Stimulated activated naive B cell treated with anti-CD40 and anti-IgM and Interleukin-4, amounts not matched to agents 10 μg/mL and 1 μg/mL and 100 μg/mL, for 72 hours (primary cell): ENCODE measurements at regions not wholly inside any gene's neighbourhood (a gene's known extent, or its start where the extent isn't known, plus 50 kb on each side); places are given as distances from the start of the nearest gene placed in this dataset.

Experiments used
- ATAC-seq, 2 donors: fragments of 150-1000 bp; cut with Tn5 transposase; replicated peaks; 2 replicates each; pipeline ENCODE4 v1.10.0; 2021; ENCODE audit warnings: moderate library complexity in 1 of 2
- DNase-seq: peaks from one replicate; pipeline ENCODE4 v3.0.0; 2021
- H3K27ac Mint-ChIP-seq: one replicate; pipeline ENCODE4 v1.8.0; 2022; ENCODE audit warnings: mild to moderate bottlenecking, mixed read lengths
- H3K27me3 Mint-ChIP-seq, 2 donors: one replicate each; pipeline ENCODE4 v1.8.0; 2022; ENCODE audit warnings: mixed read lengths in 2 of 2
- H3K36me3 Mint-ChIP-seq, 2 donors: one replicate each; pipeline ENCODE4 v1.8.0; 2022; ENCODE audit warnings: mixed read lengths in 2 of 2, mild to moderate bottlenecking in 1 of 2
- H3K4me1 Mint-ChIP-seq, 2 donors: one replicate each; pipeline ENCODE4 v1.8.0; 2022; ENCODE audit warnings: mixed read lengths in 2 of 2, mild to moderate bottlenecking in 1 of 2
- H3K4me3 Mint-ChIP-seq, 2 donors: one replicate each; pipeline ENCODE4 v1.8.0; 2022; ENCODE audit warnings: mild to moderate bottlenecking in 2 of 2, mixed read lengths in 2 of 2, moderate library complexity in 1 of 2
- H3K9me3 Mint-ChIP-seq, 2 donors: one replicate each; pipeline ENCODE4 v1.8.0; 2022; ENCODE audit warnings: mixed read lengths in 2 of 2, mild to moderate bottlenecking in 1 of 2

- no peak overlapping the region for H3K4me3 Mint-ChIP-seq
- peaks cover 0 to 6% of the 10 kb centered on the region in 2 donors for H3K27me3 Mint-ChIP-seq
- peaks cover 0 to under 1% of the 10 kb centered on the region in 2 donors for H3K9me3 Mint-ChIP-seq
- H3K4me1 Mint-ChIP-seq = no peaks in the 10 kb centered on the region
- no peak overlapping the region for H3K27ac Mint-ChIP-seq
- DNase-seq (no peak), ATAC-seq (peak; percentile 34 to 43)
- no peaks in the 10 kb centered on the region for H3K36me3 Mint-ChIP-seq
Observed at GRCh38 chr15:25508369-25509002, 69.7 kb upstream of the UBE3A start.

DNA sequence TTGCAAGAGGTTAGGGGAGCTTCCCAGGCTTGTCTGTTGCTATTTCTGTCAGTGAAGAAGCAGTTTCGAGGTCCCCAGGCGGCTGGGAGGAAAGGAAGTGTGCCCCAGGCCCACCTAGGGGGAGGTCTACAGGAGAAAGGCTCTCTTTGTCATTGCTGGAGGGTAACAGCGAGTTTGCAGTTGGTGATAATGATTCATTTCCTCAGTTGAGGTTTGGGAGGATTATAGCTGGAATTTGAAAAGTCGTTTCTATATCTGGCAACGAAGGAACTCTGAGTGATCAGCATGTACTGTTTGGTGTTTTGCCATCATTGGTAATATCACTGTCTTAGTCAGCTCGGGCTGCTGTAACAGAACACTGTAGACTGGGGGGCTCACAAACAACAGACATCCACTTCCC, 65.5 kb upstream of the UBE3A start:
- Mint-ChIP-seq H3K9me3 (no peaks in the 10 kb centered on the region), H3K4me1 (no peaks in the 10 kb centered on the region), H3K27ac (no peak overlapping the region), H3K4me3 (no peak overlapping the region), H3K36me3 (no peaks in the 10 kb centered on the region), H3K27me3 (peaks cover 0 to 6% of the 10 kb centered on the region in 2 donors)
- no peak for DNase-seq
- ATAC-seq = no peak

GRCh38 chr15:25501828-25502446, 63.1 kb upstream of the UBE3A start:
- Mint-ChIP-seq H3K27ac (no peak overlapping the region), H3K4me1 (no peaks in the 10 kb centered on the region), H3K36me3 (no peaks in the 10 kb centered on the region), H3K4me3 (no peak overlapping the region), H3K9me3 (no peaks in the 10 kb centered on the region), H3K27me3 (peaks cover 0 to 2% of the 10 kb centered on the region in 2 donors)
- DNase-seq (no peak), ATAC-seq (peak; percentile 55 to 64)

DNA sequence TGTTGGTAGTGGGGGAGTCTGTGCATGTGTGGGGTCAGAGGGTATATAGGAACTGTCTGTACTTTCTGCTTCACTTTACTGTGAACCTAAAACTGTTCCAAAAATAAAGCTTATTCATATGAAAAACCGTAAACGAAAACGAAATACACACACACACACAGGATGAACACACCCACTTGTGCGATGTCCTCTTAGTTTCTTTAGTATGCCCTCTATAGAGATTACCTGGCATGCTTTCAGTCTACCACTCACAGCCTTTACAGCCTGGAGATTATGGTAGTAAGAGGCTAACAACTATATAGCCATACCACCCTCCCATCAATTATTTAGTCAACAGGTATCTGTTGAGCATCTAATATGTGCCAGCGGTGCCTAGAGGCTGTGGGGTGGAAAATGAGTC, 60.0 kb upstream of the UBE3A start:
- no peak overlapping the region for H3K27ac Mint-ChIP-seq
- H3K9me3 Mint-ChIP-seq = peaks cover 0 to 5% of the 10 kb centered on the region in 2 donors
- no peaks in the 10 kb centered on the region for H3K27me3 Mint-ChIP-seq
- no peaks in the 10 kb centered on the region for H3K36me3 Mint-ChIP-seq
- DNase-seq (no peak), ATAC-seq (no peak)
- no peaks in the 10 kb centered on the region for H3K4me1 Mint-ChIP-seq
- no peak overlapping the region for H3K4me3 Mint-ChIP-seq

GRCh38 chr15:25497934-25498333, 59.1 kb upstream of the UBE3A start:
- Mint-ChIP-seq H3K4me1 (no peaks in the 10 kb centered on the region), H3K27ac (no peak overlapping the region), H3K4me3 (no peak overlapping the region), H3K27me3 (no peaks in the 10 kb centered on the region), H3K9me3 (peaks cover 0 to 5% of the 10 kb centered on the region in 2 donors), H3K36me3 (no peaks in the 10 kb centered on the region)
- no peak for DNase-seq
- ATAC-seq = no peak

- H3K27me3 Mint-ChIP-seq = no peaks in the 10 kb centered on the region
- ATAC-seq (no peak), DNase-seq (no peak)
- H3K9me3 Mint-ChIP-seq = peaks cover 5 to 12% of the 10 kb centered on the region in 2 donors
- no peaks in the 10 kb centered on the region for H3K4me1 Mint-ChIP-seq
- no peak overlapping the region for H3K27ac Mint-ChIP-seq
- no peak overlapping the region for H3K4me3 Mint-ChIP-seq
- H3K36me3 Mint-ChIP-seq = peaks cover 3% of the 10 kb centered on the region in 2 donors
Observed at GRCh38 chr15:25493823-25494526, 55.2 kb upstream of the UBE3A start.

DNA sequence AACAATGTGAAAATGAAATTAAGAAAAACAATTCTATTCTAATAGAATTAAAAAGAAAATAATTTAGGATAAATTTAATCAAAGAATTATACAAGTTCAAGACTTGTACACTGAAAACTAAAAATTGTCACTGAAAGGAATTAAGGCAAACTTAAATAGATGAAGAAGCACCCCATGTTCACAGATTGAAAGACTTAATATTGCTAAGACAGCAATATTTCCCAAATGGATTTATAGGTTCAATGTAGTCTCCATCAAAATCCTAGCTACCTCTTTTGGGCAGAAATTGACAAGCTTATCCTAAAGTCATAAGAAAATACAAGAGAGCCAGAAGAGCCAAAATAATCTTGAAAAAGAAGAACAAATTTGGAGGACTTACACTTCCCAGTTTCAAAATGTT, 53.5 kb upstream of the UBE3A start:
- Mint-ChIP-seq H3K4me3 (no peak overlapping the region), H3K36me3 (peaks cover 3 to 4% of the 10 kb centered on the region in 2 donors), H3K9me3 (peaks cover 5 to 14% of the 10 kb centered on the region in 2 donors), H3K27me3 (no peaks in the 10 kb centered on the region), H3K4me1 (no peaks in the 10 kb centered on the region), H3K27ac (no peak overlapping the region)
- DNase-seq = no peak
- ATAC-seq = no peak
